ENCODE measurements at regions not wholly inside any gene's neighbourhood (a gene's known extent, or its start where the extent isn't known, plus 50 kb on each side); places are given as distances from the start of the nearest gene placed in this dataset.

DNA sequence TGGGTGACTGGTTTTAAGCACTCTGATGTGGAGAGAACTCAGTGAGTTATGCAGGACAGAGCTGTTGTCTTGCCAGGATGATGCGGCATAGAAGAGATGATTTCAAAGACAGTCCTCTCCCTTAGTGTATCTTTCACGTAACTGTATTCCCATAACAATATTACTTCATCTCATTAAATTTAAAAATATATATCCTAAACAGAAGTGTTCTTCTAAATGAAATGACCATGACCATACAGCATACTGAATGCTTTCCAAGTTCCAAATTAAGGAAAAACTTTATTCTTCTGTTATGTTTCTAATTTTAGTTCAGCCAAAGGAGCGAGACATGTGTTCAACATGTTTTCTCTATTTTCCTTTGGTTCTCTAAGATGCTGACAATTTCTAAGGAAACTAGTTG, 600.1 kb upstream of the FSHR start:
- ChIA-PET CTCF (no interaction called here), POLR2A (interaction anchor here (0.5 kb wide), 1 partner anchor 21 kb away, joined by 5 read pairs; no protein-coding TSS in a partner anchor)
- in situ Hi-C loops (cut with MboI): no loop called here

More for the DNA sequence above, 600.1 kb upstream of the FSHR start:
- FAIRE-seq: no peak
- Histone ChIP-seq H3K79me2 (ENCODE audit: control insufficient read depth, insufficient read depth, low read length) (no peaks in the 10 kb centered on the region), H3K27ac (ENCODE audit: control insufficient read depth, insufficient read depth) (no peak overlapping the region), H3K4me3 (no peak overlapping the region), H2AFZ (ENCODE audit: control insufficient read depth, low read depth, low read length) (no peak overlapping the region), H3K9ac (ENCODE audit: control insufficient read depth, insufficient read depth, low read length) (no peak overlapping the region), H3K4me2 (ENCODE audit: control insufficient read depth, insufficient read depth) (no peak overlapping the region), H3K27me3 (replicated peaks in 1 of 2; ENCODE audit: control insufficient read depth in 2 of 2, insufficient read depth in 2 of 2, low read length in 1 of 2) (no peaks in the 10 kb centered on the region), H3K4me1 (ENCODE audit: control insufficient read depth, insufficient read depth, low read length) (no peaks in the 10 kb centered on the region), H3K36me3 (ENCODE audit: control insufficient read depth in 2 of 2, insufficient read depth in 2 of 2, low read length in 1 of 2) (no peaks in the 10 kb centered on the region), H3K9me3 (replicated peaks; ENCODE audit: control insufficient read depth, insufficient read depth, low read length) (no peaks in the 10 kb centered on the region), H4K20me1 (ENCODE audit: control insufficient read depth, insufficient read depth) (no peaks in the 10 kb centered on the region)
- RAD21 ChIA-PET (ENCODE audit: unreplicated experiment): no interaction called here
- no peak for DNase-seq (ENCODE audit: low read depth, low spot score)
- intact Hi-C loops (cut with micrococcal nuclease; ENCODE audit: unreplicated experiment): no loop called here
- 37% methylated on average over 3 of the region's 3 CpGs for WGBS (ENCODE audit: insufficient coverage, insufficient replicate concordance, low lambda C conversion rate, missing lambda C conversion rate)
- no peak for ATAC-seq
- SMC1A ChIA-PET (ENCODE audit: uncharacterized antibody, unreplicated experiment): no interaction called here
- TF ChIP-seq NR2C1 (IDR thresholded peaks at IDR 0.05) (no peak), ZZZ3 (IDR thresholded peaks at IDR 0.05; ENCODE audit: control insufficient read depth, insufficient read length, low read depth) (no peak), RB1 (IDR thresholded peaks at IDR 0.05; ENCODE audit: borderline replicate concordance) (no peak), ZBED1 (IDR thresholded peaks at IDR 0.05; ENCODE audit: borderline replicate concordance) (no peak), CHD2 (IDR thresholded peaks at IDR 0.05; ENCODE audit: borderline replicate concordance, low read depth, low read length) (no peak), SMAD5 (IDR thresholded peaks at IDR 0.05; ENCODE audit: low read depth) (no peak), NFYB (IDR thresholded peaks at IDR 0.05; ENCODE audit: insufficient read depth, low read depth, low read length) (no peak), SIN3A (IDR thresholded peaks at IDR 0.05; ENCODE audit: low read depth, low read length) (no peak), RCOR1 (conservative IDR thresholded peaks at IDR 0.05; ENCODE audit: low read depth, low read length) (no peak)
- TF ChIP-seq, protein P1, sequence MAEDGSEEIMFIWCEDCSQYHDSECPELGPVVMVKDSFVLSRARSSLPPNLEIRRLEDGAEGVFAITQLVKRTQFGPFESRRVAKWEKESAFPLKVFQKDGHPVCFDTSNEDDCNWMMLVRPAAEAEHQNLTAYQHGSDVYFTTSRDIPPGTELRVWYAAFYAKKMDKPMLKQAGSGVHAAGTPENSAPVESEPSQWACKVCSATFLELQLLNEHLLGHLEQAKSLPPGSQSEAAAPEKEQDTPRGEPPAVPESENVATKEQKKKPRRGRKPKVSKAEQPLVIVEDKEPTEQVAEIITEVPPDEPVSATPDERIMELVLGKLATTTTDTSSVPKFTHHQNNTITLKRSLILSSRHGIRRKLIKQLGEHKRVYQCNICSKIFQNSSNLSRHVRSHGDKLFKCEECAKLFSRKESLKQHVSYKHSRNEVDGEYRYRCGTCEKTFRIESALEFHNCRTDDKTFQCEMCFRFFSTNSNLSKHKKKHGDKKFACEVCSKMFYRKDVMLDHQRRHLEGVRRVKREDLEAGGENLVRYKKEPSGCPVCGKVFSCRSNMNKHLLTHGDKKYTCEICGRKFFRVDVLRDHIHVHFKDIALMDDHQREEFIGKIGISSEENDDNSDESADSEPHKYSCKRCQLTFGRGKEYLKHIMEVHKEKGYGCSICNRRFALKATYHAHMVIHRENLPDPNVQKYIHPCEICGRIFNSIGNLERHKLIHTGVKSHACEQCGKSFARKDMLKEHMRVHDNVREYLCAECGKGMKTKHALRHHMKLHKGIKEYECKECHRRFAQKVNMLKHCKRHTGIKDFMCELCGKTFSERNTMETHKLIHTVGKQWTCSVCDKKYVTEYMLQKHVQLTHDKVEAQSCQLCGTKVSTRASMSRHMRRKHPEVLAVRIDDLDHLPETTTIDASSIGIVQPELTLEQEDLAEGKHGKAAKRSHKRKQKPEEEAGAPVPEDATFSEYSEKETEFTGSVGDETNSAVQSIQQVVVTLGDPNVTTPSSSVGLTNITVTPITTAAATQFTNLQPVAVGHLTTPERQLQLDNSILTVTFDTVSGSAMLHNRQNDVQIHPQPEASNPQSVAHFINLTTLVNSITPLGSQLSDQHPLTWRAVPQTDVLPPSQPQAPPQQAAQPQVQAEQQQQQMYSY (CRISPR knock-in tag; IDR thresholded peaks at IDR 0.05): no peak
- TF ChIP-seq, protein P2, sequence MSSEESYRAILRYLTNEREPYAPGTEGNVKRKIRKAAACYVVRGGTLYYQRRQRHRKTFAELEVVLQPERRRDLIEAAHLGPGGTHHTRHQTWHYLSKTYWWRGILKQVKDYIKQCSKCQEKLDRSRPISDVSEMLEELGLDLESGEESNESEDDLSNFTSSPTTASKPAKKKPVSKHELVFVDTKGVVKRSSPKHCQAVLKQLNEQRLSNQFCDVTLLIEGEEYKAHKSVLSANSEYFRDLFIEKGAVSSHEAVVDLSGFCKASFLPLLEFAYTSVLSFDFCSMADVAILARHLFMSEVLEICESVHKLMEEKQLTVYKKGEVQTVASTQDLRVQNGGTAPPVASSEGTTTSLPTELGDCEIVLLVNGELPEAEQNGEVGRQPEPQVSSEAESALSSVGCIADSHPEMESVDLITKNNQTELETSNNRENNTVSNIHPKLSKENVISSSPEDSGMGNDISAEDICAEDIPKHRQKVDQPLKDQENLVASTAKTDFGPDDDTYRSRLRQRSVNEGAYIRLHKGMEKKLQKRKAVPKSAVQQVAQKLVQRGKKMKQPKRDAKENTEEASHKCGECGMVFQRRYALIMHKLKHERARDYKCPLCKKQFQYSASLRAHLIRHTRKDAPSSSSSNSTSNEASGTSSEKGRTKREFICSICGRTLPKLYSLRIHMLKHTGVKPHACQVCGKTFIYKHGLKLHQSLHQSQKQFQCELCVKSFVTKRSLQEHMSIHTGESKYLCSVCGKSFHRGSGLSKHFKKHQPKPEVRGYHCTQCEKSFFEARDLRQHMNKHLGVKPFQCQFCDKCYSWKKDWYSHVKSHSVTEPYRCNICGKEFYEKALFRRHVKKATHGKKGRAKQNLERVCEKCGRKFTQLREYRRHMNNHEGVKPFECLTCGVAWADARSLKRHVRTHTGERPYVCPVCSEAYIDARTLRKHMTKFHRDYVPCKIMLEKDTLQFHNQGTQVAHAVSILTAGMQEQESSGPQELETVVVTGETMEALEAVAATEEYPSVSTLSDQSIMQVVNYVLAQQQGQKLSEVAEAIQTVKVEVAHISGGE (CRISPR knock-in tag; IDR thresholded peaks at IDR 0.05): no peak
- no TSS peak for BruUV-seq (replicated peaks)
